Transverse colon (tissue), 4 donors: ENCODE measurements at regions not wholly inside any gene's neighbourhood (a gene's known extent, or its start where the extent isn't known, plus 50 kb on each side); places are given as distances from the start of the nearest gene placed in this dataset.

Experiments used
- DNase-seq: peaks from one replicate; pipeline ENCODE4 v3.0.0-alpha.2; 2019
- H3K27ac ChIP-seq, 4 donors: fragments of 200-600 bp; sonication (generic); 2 replicates each; pipeline ENCODE4 v1.5.1; 2016 to 2018; ENCODE audit warnings: inconsistent platforms in 4 of 4
- H3K27me3 ChIP-seq: fragments of 200-600 bp; sonication (generic); 2 replicates; pipeline ENCODE4 v1.5.1; 2017; ENCODE audit warnings: inconsistent platforms
- H3K36me3 ChIP-seq, 4 donors: fragments of 200-600 bp; sonication (generic); 2 replicates each; pipeline ENCODE4 v1.5.1; 2017 to 2019; ENCODE audit warnings: inconsistent platforms in 4 of 4
- H3K4me1 ChIP-seq, 4 donors: fragments of 200-600 bp; sonication (generic); 2 replicates each; pipeline ENCODE4 v1.5.1; 2017 to 2020; ENCODE audit warnings: inconsistent platforms in 4 of 4
- H3K4me3 ChIP-seq, 4 donors: fragments of 200-600 bp; sonication (generic); 1 replicate in 1 of 4; 2 replicates in 3 of 4; pipeline versions ENCODE4 v1.5.1 to v1.6.1; 2017 to 2019; ENCODE audit warnings: inconsistent platforms in 4 of 4
- H3K9me3 ChIP-seq, 2 donors: fragments of 200-600 bp; sonication (generic); 2 replicates each; pipeline ENCODE4 v1.5.1; 2017 to 2019; ENCODE audit warnings: inconsistent platforms in 2 of 2
- CTCF ChIP-seq, 5 experiments: fragments of 200-600 bp in 3 of 5; fragments of 450-650 bp in 2 of 5; sonication (generic) in 3 of 5; IDR thresholded peaks; 1 replicate in 2 of 5; 2 replicates in 3 of 5; pipeline ENCODE4 v1.5.1; 2016 to 2017; ENCODE audit warnings: antibody characterized with exemption in 5 of 5, inconsistent platforms in 3 of 5, mild to moderate bottlenecking in 2 of 5, moderate library complexity in 1 of 5
- EP300 ChIP-seq: sonication (generic); formaldehyde crosslinking; IDR thresholded peaks from one replicate; pipeline ENCODE4 v1.6.1; 2017; ENCODE audit warnings: antibody characterized with exemption, low read depth
- POLR2A ChIP-seq: fragments of 450-650 bp; IDR thresholded peaks from one replicate; pipeline ENCODE4 v1.6.1; 2016; ENCODE audit warnings: antibody characterized with exemption, mild to moderate bottlenecking, moderate library complexity
- POLR2AphosphoS5 ChIP-seq, 3 donors: sonication (generic); formaldehyde crosslinking; IDR thresholded peaks; one replicate each; pipeline ENCODE4 v1.6.1; 2016; ENCODE audit warnings: antibody characterized with exemption in 3 of 3
- WGBS, 2 donors: methylation state at CpG; one replicate each; pipeline ENCODE4 v1.1.5; 2018; ENCODE audit warnings: low coverage in 1 of 2; 5-methylcytosine and 5-hydroxymethylcytosine counted together
- in situ Hi-C, 4 donors: fragments of 200-750 bp; cut with MboI; loops; one replicate each; pipeline versions ENCODE4 v1.15.0 to v1.15.1; 2017; ENCODE audit warnings: low sequenced_read_pairs in 3 of 4, low pct_ligation_motif_present in 1 of 4, low pct_unique_long_range_greater_than_20kb in 1 of 4
- intact Hi-C: fragments of 100-400 bp; cut with DNase I; formaldehyde crosslinking; loops from one replicate; pipeline ENCODE4 v1.15.1; 2023; ENCODE audit warnings: low total_unique reads

- in situ Hi-C loops (no loop called here), intact Hi-C loops (no loop called here)
- Histone ChIP-seq H3K4me3 (no peak overlapping the region), H3K27me3 (no peaks in the 10 kb centered on the region), H3K9me3 (no peaks in the 10 kb centered on the region), H3K36me3 (no peaks in the 10 kb centered on the region), H3K4me1 (no peaks in the 10 kb centered on the region), H3K27ac (no peak overlapping the region)
- TF ChIP-seq POLR2AphosphoS5 (IDR thresholded peaks at IDR 0.05) = no peak
- no peak for TF ChIP-seq EP300
- no peak for TF ChIP-seq CTCF (IDR thresholded peaks at IDR 0.05)
- TF ChIP-seq POLR2A = no peak
- no peak for DNase-seq
- WGBS, 2 donors = 50 to 69% methylated on average over 2 to 5 of the region's 5 CpGs
These were observed 290.5 kb upstream of the KYNU start for GRCh38 chr2:142586693-142587580.

DNA sequence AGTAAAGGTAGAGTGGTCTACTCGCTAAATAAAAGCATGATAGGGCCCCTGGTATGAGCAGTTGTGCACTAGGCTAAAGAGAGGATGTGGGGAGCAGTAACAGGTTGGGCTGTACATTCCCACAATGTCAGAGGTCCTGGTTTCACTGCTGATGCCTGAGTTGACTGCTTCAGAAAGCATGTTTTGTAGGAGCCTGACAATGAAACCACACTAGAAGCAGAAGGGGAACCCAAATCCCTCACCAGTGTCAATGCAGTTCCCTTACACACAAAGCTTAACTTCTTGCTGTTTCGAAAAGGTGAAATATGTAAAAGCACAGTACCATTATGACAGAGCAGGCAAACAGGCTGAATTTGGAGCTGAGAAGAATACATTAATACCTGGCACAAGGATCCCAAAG lies 291.7 kb upstream of the KYNU start:
- H3K4me3 ChIP-seq = no peak overlapping the region
- no peak for TF ChIP-seq CTCF (IDR thresholded peaks at IDR 0.05)
- TF ChIP-seq EP300 = no peak
- TF ChIP-seq POLR2AphosphoS5 (IDR thresholded peaks at IDR 0.05) = no peak
- TF ChIP-seq POLR2A = no peak
- H3K9me3 ChIP-seq = no peaks in the 10 kb centered on the region
- H3K27me3 ChIP-seq = no peaks in the 10 kb centered on the region
- no peak for DNase-seq
- no peaks in the 10 kb centered on the region for H3K36me3 ChIP-seq
- H3K4me1 ChIP-seq = no peaks in the 10 kb centered on the region
- no peak overlapping the region for H3K27ac ChIP-seq
- in situ Hi-C loops = no loop called here
- intact Hi-C loops = no loop called here
- WGBS, 2 donors = 79 to 91% methylated on average over 1 to 2 of the region's 2 CpGs

GRCh38 chr2:142582317-142582716 lies 295.1 kb upstream of the KYNU start:
- Histone ChIP-seq H3K4me3 (no peak overlapping the region), H3K27ac (no peak overlapping the region), H3K36me3 (no peaks in the 10 kb centered on the region), H3K4me1 (no peaks in the 10 kb centered on the region), H3K9me3 (no peaks in the 10 kb centered on the region), H3K27me3 (no peaks in the 10 kb centered on the region)
- WGBS, 2 donors = 60 to 66% methylated on average over 2 of the region's 2 CpGs
- in situ Hi-C loops = no loop called here
- intact Hi-C loops = no loop called here
- TF ChIP-seq EP300 (no peak), POLR2AphosphoS5 (IDR thresholded peaks at IDR 0.05) (no peak), CTCF (IDR thresholded peaks at IDR 0.05) (no peak), POLR2A (no peak)
- no peak for DNase-seq

DNA sequence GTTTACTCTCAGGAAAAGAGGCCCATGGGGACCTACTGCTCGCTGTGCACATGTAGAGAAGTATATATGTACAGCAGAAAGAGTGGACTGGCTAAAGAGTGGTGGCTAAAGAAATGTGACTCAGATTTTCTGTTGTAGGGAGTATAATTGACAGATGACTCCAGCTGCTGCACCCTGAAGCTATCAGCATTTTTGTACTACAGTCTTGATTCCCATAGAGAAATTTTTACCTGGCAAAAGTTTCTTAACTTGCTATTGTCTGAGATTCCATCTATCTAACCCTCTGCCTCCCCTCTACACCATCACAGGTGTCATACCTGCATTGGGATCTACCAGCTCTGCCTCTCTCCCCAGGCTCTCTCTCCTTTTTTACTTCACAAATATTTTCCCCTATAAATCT lies 296.0 kb upstream of the KYNU start:
- TF ChIP-seq EP300 = no peak
- no peak for TF ChIP-seq CTCF (IDR thresholded peaks at IDR 0.05)
- TF ChIP-seq POLR2AphosphoS5 (IDR thresholded peaks at IDR 0.05) = no peak
- TF ChIP-seq POLR2A = no peak
- no peaks in the 10 kb centered on the region for H3K36me3 ChIP-seq
- WGBS, 2 donors = 33% methylated on average over 1 of the region's 1 CpG; no CpG with 5 or more reads in 1 of the 2 donors
- no peak for DNase-seq
- H3K9me3 ChIP-seq = no peaks in the 10 kb centered on the region
- in situ Hi-C loops = no loop called here
- intact Hi-C loops = no loop called here
- no peak overlapping the region for H3K27ac ChIP-seq
- H3K4me3 ChIP-seq = no peak overlapping the region
- H3K4me1 ChIP-seq = no peaks in the 10 kb centered on the region
- H3K27me3 ChIP-seq = no peaks in the 10 kb centered on the region
